Osteocyte (in vitro differentiated cells): ENCODE measurements at regions not wholly inside any gene's neighbourhood (a gene's known extent, or its start where the extent isn't known, plus 50 kb on each side); places are given as distances from the start of the nearest gene placed in this dataset.
"Not testable (repeated sequence)": the region's sequence is repeated elsewhere in the genome, so short reads cannot be mapped to it uniquely, and the experiment has no call there.

Experiments used
- DNase-seq: peaks from one replicate; pipeline ENCODE4 v3.0.0; 2021; ENCODE audit warnings: mixed read lengths; ENCODE audit not compliant: unreplicated experiment; ENCODE audit errors: extremely low spot score
- H3K27ac Mint-ChIP-seq: one replicate; pipeline ENCODE4 v1.8.0; 2021; ENCODE audit warnings: mild to moderate bottlenecking, mixed read lengths; ENCODE audit not compliant: unreplicated experiment
- H3K27me3 Mint-ChIP-seq: one replicate; pipeline ENCODE4 v1.8.0; 2021; ENCODE audit warnings: mixed read lengths; ENCODE audit not compliant: unreplicated experiment
- H3K36me3 Mint-ChIP-seq: one replicate; pipeline ENCODE4 v1.8.0; 2021; ENCODE audit warnings: mixed read lengths; ENCODE audit not compliant: unreplicated experiment
- H3K4me1 Mint-ChIP-seq: one replicate; pipeline ENCODE4 v1.8.0; 2021; ENCODE audit warnings: mixed read lengths; ENCODE audit not compliant: unreplicated experiment
- H3K4me3 Mint-ChIP-seq: one replicate; pipeline ENCODE4 v1.8.0; 2021; ENCODE audit warnings: mild to moderate bottlenecking, moderate library complexity, mixed read lengths; ENCODE audit not compliant: unreplicated experiment
- H3K9me3 Mint-ChIP-seq: one replicate; pipeline ENCODE4 v1.8.0; 2021; ENCODE audit warnings: mixed read lengths; ENCODE audit not compliant: unreplicated experiment
- TF ChIP-seq, protein P1 (sequence below): fragments of 200-600 bp; sonication (generic); IDR thresholded peaks from 2 replicates; pipeline ENCODE4 v1.5.0; 2021; ENCODE audit warnings: antibody characterized with exemption, mild to moderate bottlenecking, moderate library complexity

DNA sequence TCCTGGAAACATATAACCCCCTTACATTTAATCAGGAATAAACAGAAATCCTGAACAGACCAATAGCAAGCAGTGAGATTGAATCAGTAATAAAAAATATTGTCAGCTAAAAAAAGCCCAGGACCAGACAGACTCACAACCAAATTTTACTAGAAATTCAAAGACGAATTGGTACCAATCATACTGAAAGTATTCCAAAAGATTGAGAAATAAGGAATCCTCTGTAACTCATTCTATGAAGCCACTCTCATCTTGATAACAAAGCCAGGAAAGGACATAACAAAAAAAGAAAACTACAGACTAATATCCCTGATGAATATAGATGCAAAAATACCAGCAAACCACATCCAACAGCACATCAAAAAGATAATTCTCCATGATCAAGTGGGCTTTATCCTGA, 714.0 kb downstream of the SEMA5A start:
- H3K9me3 Mint-ChIP-seq = peaks cover 29% of the 10 kb centered on the region
- no peaks in the 10 kb centered on the region for H3K27me3 Mint-ChIP-seq
- H3K27ac Mint-ChIP-seq = no peak overlapping the region
- no peak overlapping the region for H3K4me3 Mint-ChIP-seq
- H3K4me1 Mint-ChIP-seq = peaks cover 37% of the 10 kb centered on the region
- TF ChIP-seq, protein P1, sequence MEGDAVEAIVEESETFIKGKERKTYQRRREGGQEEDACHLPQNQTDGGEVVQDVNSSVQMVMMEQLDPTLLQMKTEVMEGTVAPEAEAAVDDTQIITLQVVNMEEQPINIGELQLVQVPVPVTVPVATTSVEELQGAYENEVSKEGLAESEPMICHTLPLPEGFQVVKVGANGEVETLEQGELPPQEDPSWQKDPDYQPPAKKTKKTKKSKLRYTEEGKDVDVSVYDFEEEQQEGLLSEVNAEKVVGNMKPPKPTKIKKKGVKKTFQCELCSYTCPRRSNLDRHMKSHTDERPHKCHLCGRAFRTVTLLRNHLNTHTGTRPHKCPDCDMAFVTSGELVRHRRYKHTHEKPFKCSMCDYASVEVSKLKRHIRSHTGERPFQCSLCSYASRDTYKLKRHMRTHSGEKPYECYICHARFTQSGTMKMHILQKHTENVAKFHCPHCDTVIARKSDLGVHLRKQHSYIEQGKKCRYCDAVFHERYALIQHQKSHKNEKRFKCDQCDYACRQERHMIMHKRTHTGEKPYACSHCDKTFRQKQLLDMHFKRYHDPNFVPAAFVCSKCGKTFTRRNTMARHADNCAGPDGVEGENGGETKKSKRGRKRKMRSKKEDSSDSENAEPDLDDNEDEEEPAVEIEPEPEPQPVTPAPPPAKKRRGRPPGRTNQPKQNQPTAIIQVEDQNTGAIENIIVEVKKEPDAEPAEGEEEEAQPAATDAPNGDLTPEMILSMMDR = no peak
- DNase-seq = no peak
- H3K36me3 Mint-ChIP-seq = peaks cover 9% of the 10 kb centered on the region

DNA sequence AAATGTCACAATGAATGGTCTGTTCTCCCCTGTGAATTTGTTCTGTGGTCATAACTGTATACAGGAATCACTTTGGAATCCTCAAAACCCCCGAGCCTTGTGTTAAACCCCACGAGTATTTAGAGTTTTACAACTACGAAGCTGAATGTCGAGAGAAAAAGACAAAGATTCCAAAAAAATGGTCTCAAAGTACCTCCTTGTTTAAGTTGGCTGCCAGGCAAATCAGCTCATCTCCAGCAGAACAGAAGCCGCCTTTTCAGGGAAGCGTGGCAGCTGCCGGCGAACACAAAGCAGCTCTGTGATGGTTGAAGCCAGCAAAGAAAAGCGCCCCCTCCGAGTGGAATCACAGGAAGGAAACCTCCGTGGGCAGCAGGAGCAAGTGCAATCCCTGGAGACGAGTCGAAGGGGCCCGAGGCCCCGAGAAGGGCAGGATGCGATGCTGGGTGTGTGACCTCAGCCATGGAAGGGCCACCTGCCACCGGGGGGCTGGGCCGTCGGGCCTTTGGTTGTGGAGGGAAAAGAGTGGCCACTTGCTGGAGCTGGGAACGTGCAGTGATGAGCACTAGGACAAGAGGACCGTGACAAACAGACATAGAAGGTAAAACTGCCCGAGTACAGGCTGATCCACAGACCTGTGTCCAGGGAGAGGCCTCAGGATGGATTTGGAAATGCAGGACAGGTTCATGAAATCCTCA, 706.4 kb downstream of the SEMA5A start:
- Mint-ChIP-seq H3K4me1 (peaks cover 22% of the 10 kb centered on the region), H3K27ac (no peak overlapping the region), H3K27me3 (no peaks in the 10 kb centered on the region), H3K4me3 (no peak overlapping the region), H3K36me3 (peaks cover 2% of the 10 kb centered on the region), H3K9me3 (peaks cover 3% of the 10 kb centered on the region)
- no peak for DNase-seq
- TF ChIP-seq, protein P1 = no peak

DNA sequence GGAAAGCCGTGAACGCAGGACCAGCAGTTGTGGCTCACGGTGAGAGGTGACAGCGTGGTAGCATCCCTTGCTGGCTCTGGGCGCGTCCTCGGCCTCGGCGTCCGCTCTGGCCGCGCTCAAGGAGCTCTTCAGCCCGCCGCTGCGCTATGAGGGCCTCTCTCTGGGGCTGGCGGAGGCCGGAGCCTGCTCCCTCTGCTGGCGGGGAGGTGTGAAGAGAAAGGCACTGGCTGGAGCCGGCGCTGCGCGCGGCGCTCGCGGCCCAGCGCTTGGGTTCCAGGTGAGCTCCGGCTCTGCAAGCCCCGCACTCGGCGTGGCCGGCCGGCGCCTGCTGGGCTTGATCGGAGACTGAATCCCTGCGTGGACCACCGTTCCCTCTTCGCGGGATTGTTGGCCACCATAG, 705.6 kb downstream of the SEMA5A start:
- Mint-ChIP-seq H3K9me3 (peaks cover 3% of the 10 kb centered on the region), H3K27ac (no peak overlapping the region), H3K27me3 (no peaks in the 10 kb centered on the region), H3K36me3 (peaks cover 2% of the 10 kb centered on the region), H3K4me1 (peaks cover 28% of the 10 kb centered on the region), H3K4me3 (no peak overlapping the region)
- TF ChIP-seq, protein P1 = no peak
- no peak for DNase-seq

DNA sequence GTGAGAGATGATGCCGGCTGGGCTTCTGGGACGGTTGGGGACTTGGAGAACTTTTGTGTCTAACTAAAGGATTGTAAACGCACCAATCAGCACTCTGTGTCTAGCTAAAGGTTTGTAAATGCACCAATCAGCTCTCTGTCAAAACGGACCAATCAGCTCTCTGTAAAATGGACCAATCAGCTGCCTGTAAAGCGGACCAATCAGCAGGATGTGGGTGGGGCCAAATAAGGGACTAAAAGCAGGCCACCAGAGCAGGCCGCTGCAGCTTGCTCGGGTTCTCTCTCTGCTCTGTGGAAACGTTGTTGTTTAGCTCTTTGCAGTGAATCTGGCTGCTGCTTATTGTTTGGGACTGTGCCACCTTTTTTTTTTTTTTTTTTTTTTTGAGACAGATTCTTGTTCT, 705.1 kb downstream of the SEMA5A start:
- not testable (repeated sequence) for H3K27ac Mint-ChIP-seq, DNase-seq, H3K9me3 Mint-ChIP-seq, H3K36me3 Mint-ChIP-seq, H3K4me3 Mint-ChIP-seq, H3K27me3 Mint-ChIP-seq
- H3K4me1 Mint-ChIP-seq = peaks cover 33% of the 10 kb centered on the region

DNA sequence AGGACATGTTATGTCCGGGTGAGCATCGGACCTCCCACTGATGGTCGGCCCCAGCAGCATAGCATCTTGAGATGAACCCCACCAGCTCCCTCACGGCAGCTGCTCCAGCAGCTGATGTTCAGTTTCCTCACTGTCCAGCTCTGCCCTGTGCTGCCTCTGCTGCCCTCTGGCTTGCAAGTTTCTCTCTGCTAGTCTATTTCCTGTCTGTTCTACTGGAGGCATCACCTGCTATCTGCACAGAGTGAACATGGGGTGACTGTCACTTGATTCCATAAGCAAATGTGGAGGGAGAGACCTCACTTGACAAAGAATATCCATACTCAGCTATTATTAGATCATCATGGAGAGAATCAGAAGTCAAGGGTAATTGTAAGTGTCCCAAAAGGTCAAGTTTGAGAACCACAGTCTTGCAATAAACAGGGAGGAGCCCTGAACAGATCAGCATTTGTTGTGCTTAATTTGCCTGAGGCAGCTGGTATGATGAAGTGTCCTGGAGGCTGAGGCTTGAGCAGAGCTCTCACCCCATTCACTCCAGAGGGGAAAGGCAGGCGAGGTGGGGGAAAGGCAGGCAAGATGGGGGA, 702.8 kb downstream of the SEMA5A start:
- no peak overlapping the region for H3K27ac Mint-ChIP-seq
- H3K27me3 Mint-ChIP-seq = no peaks in the 10 kb centered on the region
- no peak for DNase-seq
- peaks cover 2% of the 10 kb centered on the region for H3K36me3 Mint-ChIP-seq
- H3K4me1 Mint-ChIP-seq = peaks cover 33% of the 10 kb centered on the region
- no peak overlapping the region for H3K4me3 Mint-ChIP-seq
- TF ChIP-seq, protein P1 = peak; percentile 56
- peaks cover 3% of the 10 kb centered on the region for H3K9me3 Mint-ChIP-seq
